ENCODE measurements at regions not wholly inside any gene's neighbourhood (a gene's known extent, or its start where the extent isn't known, plus 50 kb on each side); places are given as distances from the start of the nearest gene placed in this dataset.
"Not testable (repeated sequence)": the region's sequence is repeated elsewhere in the genome, so short reads cannot be mapped to it uniquely, and the experiment has no call there.

DNA sequence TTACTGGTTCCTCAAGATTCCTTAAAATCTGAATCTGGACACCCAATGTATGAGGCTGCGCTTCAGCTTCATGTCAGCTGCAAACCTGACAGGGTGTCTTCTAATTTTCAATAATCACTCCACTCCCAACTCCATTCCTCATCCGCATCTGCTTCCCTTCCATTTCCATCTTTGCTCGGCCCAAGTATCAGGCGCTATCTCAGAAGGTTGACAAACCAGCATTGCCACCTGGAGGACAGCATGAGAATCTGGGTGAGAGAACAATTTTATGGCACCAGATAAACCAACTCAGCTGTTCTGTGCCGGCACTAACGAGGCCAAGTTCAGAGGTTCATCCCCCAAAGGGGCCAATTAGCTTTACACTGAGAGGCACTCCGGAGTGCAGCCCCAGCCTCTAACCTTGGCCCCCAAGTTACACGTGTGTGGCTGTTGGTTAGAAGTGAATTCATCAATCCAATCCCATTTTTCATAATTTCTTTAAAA lies 79.1 kb upstream of the LMO2 start:
- no peak for DNase-seq

DNA sequence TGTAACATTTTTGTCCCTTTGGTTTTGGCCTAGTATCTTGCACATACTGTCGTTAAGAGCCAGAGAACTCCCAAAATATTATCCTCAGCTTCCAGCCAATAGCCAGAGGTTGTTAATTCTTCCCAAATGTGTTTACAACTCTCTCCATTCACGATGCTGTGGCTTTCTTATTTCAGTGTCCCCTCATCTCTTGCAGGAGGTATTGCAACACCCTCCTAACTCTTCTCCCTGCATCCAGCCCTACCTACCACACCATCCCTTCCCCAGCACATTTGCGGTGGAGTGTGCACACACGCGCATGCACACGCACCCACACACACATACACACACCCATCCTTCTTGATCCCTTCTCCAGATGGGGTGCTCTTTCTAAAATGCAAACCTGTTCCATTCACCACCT lies 75.6 kb upstream of the LMO2 start:
- no peak for DNase-seq

- no peak for DNase-seq
These were observed 73.2 kb upstream of the LMO2 start for GRCh38 chr11:33965032-33965431.

- no peak for DNase-seq
These were observed 68.1 kb upstream of the LMO2 start for GRCh38 chr11:33959855-33960400.

- no peak for DNase-seq
These were observed 65.5 kb upstream of the LMO2 start for GRCh38 chr11:33957304-33957917.

DNA sequence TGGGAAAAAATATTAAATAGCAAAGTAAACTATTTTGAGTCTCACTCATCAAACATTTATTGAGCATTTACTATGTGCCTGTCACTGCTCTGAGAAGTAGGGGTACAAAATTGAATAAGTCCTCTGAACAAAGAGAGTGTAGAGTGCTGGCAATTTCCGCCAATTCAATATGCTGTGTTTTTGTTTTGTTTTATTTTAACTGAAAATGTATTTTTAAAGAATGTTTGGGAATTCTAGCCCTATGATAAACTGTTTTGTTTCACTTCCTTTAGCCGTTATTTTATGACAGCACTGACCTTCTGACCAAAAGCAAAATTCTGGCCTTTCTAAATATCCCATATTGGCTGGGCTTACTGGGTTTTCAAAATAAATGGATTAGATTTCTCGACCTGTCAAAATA lies 64.7 kb upstream of the LMO2 start:
- DNase-seq = no peak

DNA sequence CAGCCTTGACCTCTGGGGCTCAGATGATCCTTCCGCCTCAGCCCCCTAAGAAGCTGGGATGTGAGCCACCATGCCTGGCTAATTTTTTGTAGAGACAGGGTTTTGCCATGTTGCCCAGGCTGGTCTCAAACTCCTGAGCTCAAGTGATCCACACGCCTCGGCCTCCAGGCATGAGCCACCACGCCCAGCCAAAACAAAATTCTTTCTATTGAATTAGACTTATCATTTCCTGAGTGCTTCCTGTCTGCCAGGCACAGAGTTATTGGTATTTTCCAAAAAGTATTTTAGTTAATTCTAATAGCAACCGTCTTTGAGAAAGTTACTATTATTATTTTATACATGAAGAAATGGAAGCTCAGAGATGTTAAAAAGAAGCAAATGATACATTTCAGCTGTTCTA lies 61.4 kb upstream of the LMO2 start:
- DNase-seq = no peak

DNA sequence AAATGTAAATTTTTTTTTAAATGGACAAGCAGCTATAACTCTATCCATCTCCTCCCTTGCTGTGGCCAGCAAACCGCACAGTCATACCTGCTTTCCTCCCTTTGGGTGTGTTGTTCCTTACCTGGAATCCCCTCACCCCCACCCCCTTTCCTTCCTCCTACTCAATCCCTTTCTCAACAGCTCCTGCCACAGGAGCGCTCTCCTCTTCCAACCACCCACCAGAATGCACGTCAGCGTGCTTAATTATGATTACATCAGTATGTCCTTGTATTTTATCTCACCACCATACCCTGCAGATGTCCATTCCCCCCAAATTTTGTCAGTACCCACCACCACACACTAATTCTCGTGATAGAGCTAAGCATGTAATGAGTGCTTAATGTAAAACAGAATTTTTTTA lies 60.9 kb upstream of the LMO2 start:
- DNase-seq = no peak

DNA sequence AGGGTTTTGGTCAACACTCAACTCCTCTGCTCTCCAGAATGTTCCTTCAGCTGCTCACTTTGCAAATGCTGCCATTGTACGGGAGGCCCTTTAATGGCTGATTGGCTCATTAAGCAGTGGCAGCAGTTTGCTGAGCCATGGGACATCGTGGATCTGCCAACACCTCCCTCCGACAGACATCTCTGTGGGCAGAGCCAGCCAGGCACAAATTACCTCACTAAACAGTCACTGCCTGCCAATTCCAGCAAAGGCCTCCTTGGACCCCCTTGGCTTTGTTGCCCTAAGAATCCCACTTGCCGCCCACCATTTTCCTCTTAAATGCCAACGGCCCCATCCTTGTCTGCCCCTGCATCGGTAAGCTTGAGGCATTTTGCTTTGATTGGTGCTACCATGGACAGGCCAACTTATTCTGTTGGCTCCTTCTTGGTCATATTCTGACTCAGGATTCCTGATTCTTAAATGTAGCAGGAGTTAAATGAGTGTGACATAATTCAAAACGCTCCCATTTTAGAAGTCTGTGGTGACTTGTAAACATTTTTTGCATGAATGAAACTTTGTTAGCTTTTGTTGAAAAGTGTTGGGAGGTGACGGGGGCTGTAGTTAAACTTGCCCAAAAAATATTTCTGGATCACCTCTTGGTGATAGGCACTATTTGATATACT lies 57.5 kb upstream of the LMO2 start:
- no peak for DNase-seq

- DNase-seq = no peak
These were observed 56.6 kb upstream of the LMO2 start for GRCh38 chr11:33948494-33948893.

DNA sequence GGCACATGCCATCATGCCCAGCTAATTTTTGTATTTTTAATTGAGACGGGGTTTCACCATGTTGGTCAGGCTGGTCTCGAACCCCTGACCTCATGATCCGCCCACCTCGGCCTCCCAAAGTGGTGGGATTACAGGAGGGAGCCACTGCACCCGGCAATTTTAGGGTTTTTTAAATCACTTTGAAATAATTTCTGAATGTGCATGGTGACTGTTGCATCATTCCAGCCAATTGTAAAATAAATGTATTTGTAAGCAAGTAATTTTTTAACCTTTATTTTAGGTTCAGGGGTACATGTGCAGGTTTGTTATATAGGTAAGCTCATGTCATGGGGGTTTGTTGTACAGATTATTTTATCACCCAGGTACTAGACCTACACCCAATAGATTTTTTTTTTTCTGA lies 56.0 kb upstream of the LMO2 start:
- not testable (repeated sequence) for DNase-seq

GRCh38 chr11:33946930-33947329 lies 55.1 kb upstream of the LMO2 start:
- no peak for DNase-seq

- DNase-seq = no peak
These were observed 53.8 kb upstream of the LMO2 start for GRCh38 chr11:33945481-33946268.

- no peak for DNase-seq
These were observed 53.0 kb upstream of the LMO2 start for GRCh38 chr11:33944693-33945424.

DNA sequence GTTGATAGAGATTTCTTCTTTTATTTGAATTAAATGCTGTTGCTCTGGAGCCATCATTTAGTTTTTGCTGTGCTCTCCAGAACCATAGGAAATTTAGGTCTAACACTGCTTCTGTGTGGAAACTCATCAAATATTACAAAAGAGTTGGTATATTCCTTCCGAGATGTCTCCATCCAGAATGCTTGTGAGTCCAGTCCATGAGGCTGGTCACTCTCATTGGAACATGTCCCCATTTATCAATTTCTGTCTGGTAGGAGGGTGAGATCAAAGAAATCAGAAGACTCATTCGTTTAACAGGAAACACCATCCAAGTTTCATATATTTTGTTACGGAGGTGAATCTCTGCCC lies 52.4 kb upstream of the LMO2 start:
- DNase-seq = no peak

DNA sequence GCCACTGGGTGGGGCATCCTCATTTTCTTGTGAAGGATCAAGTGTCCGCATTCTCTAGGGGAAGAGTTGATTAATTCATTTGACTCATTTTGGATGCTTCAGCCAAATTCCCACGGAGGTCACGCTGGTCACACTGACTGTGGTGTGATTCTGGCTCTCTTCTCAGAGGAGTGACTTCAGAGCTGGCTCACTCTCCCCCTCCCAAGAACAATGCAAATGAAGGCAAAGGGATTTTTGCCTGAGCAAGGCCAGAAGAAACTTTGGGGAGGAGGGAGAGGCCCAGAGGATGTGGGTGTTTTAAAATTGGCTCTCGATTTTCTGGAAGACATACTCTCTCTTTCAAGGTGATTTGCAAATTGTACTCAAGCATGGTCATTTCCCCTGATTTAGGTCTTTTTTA lies 51.1 kb upstream of the LMO2 start:
- DNase-seq = no peak

GRCh38 chr11:33941637-33942160 lies 49.8 kb upstream of the LMO2 start:
- no peak for DNase-seq

All from activated T-cell treated with anti-CD3 and anti-CD28 coated beads for 4 hours (primary cell).